Gastroesophageal sphincter (tissue), 3 donors: ENCODE measurements at regions not wholly inside any gene's neighbourhood (a gene's known extent, or its start where the extent isn't known, plus 50 kb on each side); places are given as distances from the start of the nearest gene placed in this dataset.

Experiments
- POLR2A ChIP-seq, 2 donors: fragments of 450-650 bp; IDR thresholded peaks; one replicate each; pipeline ENCODE4 v1.6.1; 2017; ENCODE audit warnings: antibody characterized with exemption in 2 of 2, mild to moderate bottlenecking in 2 of 2, moderate library complexity in 1 of 2
- POLR2AphosphoS5 ChIP-seq: sonication (generic); formaldehyde crosslinking; IDR thresholded peaks from one replicate; pipeline ENCODE4 v1.6.1; 2017; ENCODE audit warnings: antibody characterized with exemption
- TF ChIP-seq, protein P1 (sequence below), 4 experiments: fragments of 200-600 bp in 2 of 4; fragments of 450-650 bp in 2 of 4; sonication (generic) in 1 of 4; IDR thresholded peaks; one replicate each; pipeline ENCODE4 v1.5.1; 2017 to 2019; ENCODE audit warnings: antibody characterized with exemption in 4 of 4, mild to moderate bottlenecking in 2 of 4, moderate library complexity in 2 of 4

DNA sequence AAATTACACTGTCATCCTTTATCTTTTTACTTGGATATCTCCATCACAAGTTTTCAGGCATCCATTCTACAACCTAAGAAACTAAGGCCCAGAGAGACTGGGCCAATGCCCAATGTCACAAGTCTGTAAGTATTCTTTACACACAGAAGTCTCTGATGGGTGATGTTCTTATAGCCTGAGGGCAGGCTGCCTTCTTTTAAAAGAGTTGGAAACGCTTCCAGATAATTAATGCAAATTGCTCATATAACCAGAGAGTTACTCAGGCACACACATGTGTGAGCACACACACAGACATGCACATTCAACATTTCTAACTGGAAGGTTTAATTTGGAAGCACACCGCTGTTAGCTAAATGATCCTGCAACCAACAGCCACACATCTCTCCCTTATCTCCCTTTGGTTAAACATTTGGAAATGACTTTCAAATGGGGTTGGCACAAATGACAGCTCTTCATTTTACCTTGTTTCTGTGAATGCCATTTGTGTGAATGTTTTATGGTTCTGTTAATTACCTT lies 160.8 kb upstream of the TMPO start:
- TF ChIP-seq, protein P1, sequence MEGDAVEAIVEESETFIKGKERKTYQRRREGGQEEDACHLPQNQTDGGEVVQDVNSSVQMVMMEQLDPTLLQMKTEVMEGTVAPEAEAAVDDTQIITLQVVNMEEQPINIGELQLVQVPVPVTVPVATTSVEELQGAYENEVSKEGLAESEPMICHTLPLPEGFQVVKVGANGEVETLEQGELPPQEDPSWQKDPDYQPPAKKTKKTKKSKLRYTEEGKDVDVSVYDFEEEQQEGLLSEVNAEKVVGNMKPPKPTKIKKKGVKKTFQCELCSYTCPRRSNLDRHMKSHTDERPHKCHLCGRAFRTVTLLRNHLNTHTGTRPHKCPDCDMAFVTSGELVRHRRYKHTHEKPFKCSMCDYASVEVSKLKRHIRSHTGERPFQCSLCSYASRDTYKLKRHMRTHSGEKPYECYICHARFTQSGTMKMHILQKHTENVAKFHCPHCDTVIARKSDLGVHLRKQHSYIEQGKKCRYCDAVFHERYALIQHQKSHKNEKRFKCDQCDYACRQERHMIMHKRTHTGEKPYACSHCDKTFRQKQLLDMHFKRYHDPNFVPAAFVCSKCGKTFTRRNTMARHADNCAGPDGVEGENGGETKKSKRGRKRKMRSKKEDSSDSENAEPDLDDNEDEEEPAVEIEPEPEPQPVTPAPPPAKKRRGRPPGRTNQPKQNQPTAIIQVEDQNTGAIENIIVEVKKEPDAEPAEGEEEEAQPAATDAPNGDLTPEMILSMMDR (IDR thresholded peaks at IDR 0.05) = no peak
- TF ChIP-seq POLR2A (IDR thresholded peaks at IDR 0.05) = no peak
- no peak for TF ChIP-seq POLR2AphosphoS5
